HG03045 (cell line): ENCODE measurements at regions not wholly inside any gene's neighbourhood (a gene's known extent, or its start where the extent isn't known, plus 50 kb on each side); places are given as distances from the start of the nearest gene placed in this dataset.

Source experiments
- ATAC-seq: cut with Tn5 transposase; IDR thresholded peaks from one replicate; pipeline ENCODE4 v1.9.1; 2021; ENCODE audit warnings: mild to moderate bottlenecking, moderate library complexity; ENCODE audit not compliant: unreplicated experiment

GRCh38 chr15:98441599-98441998, 206.7 kb upstream of the IGF1R start:
- no peak for ATAC-seq

- ATAC-seq: peak; percentile 61
These were observed 205.9 kb upstream of the IGF1R start for GRCh38 chr15:98442379-98442833.

DNA sequence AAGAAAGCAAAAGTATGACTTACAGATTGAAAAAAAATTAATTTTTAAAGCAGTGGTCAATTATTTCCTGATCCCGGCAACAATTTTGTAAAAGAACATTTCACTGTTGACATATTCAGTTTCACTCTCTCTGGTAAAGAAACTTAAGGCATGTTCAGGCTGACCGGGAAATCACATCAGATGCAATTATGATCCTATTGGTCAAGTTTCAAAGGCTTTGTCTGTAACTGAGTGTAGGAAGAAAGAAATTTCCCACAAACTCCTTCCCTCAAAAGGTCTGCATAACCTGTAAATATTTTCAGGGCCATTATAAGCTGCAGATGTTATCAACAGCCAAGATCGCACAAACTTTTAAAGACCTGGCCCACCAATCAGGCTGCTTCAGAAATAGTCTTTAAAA, 205.4 kb upstream of the IGF1R start:
- no peak for ATAC-seq

DNA sequence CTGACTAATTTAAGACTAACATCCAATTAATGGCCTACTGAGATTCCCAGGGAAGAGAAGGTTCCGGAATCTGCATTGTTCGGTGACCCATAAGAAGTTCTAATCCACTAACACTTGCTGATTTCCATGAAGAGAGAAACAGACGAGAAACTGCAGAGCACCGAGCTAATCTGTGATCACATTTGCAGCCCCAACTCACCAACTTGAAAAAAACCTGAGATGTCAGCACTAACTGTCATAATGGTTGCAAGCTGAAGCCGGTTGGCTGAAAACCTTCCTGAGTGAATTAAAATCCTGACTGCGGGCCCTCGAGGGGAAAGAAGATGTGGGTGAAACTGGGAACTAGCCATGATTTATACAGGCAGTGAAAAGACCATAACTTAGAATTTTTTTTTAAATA, 204.8 kb upstream of the IGF1R start:
- ATAC-seq: no peak

GRCh38 chr15:98444138-98444537, 204.2 kb upstream of the IGF1R start:
- ATAC-seq: no peak

DNA sequence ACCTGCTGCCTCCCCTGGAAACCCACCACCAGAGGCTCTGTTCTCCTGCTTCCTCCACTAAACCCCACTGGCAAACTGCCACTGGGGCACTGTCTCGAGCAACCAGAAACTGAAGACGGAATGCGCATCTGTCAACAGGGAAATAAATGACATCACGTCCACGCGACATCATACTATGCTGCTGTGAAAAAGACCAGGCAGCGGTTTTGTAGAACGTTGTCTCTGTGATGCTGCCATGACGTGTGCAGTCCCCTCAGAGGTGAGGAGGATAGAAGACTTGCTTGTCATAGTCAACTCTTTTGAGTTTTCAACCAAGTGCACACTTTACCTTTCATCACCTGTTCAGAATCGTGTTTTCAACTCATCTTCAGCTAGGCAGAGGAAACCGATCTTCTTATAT, 203.0 kb upstream of the IGF1R start:
- ATAC-seq: no peak

DNA sequence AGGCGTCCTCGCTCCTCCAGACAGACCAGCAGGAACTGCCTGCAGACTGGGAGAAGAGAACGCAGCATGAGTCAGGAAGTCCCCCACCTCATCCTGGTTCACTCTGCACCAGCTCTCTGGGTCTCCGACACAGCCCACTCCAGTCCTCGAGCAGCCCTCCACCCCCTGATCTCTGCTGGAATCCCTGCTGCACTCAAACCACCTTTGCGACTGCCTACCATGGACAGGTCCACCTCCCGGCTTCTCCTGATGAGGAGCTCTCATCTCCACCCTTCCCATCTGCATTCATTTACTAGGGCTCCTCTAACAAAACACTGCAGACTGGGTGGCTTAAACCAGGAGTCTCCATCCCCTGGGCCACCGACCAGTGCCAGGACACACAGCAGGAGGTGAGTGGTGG, 202.3 kb upstream of the IGF1R start:
- ATAC-seq: no peak

- no peak for ATAC-seq
These were observed 201.3 kb upstream of the IGF1R start for GRCh38 chr15:98447069-98447468.

DNA sequence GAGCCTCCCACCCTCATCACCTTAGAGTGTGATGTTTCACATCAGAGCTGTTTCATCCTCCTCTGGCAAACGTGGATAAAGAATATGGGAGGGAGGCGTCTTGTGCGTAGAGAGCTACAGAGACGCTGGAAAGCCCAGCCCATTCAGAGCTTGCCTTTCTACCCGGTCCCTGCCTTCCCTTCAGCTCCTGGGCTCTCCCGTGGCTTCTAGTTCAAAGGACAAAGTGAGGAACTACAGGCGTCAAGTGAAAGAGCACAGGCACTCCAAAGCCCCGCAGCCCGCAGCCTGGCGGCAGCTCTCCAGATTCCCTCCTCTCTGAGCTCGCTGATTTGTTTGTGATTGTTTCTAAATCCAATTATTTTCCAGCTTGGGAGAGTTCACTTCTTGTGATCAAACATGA, 197.1 kb upstream of the IGF1R start:
- no peak for ATAC-seq

DNA sequence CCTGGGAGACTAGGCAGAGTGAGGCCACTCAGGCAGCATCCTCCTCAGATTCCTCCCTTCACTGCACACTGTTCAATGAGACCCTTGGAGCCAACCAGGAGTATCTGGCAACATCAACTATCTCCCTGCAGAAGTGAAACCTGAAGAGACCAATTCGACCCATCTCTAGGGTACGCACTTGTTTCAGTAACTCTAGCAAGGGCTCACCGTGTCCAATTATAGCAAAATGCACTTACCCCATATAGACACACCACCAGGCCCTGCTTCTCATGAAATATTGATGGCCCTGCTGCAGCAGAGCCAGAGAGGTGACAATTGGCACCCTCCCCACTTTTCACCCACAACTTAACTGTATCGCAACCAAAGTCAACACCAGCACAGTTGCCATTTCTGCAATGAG, 196.1 kb upstream of the IGF1R start:
- ATAC-seq: no peak

GRCh38 chr15:98455904-98456303, 192.4 kb upstream of the IGF1R start:
- no peak for ATAC-seq

DNA sequence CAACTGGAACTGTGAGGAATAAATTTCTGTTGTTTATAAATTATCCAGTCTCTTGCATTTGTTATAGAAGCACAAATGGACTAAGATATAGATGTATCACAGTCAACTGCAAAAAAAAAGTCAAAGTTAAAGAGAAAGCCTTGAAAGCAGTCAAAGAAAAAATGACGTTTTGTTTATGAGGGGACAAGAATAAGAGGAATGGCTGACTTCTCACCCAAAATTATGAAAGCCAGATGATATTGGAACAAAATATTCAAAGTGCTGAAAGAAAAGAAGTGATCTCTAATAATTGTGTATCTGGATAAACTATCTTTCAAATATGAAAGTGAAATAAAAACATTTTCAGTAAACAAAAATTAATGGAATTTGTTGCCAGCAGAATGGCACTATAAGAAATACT, 171.8 kb upstream of the IGF1R start:
- no peak for ATAC-seq

DNA sequence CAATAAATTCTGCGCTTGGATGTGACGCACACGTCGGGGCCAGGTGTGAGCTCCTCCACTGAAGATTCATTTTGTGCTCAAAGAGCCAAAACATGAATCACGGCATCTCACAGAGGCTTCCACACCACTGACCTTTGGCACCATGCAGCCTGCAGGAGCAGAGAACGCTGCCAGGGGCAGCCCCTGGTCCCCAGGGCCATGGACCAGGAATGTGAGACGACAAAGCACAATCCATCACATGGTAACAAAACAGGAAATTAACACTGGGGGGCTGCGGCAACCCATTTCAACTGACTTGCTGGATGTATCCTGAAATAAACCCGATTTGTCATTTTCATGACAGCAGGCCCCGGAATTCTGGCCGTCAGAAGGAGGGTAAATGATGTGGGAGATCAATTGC, 167.5 kb upstream of the IGF1R start:
- ATAC-seq: no peak

DNA sequence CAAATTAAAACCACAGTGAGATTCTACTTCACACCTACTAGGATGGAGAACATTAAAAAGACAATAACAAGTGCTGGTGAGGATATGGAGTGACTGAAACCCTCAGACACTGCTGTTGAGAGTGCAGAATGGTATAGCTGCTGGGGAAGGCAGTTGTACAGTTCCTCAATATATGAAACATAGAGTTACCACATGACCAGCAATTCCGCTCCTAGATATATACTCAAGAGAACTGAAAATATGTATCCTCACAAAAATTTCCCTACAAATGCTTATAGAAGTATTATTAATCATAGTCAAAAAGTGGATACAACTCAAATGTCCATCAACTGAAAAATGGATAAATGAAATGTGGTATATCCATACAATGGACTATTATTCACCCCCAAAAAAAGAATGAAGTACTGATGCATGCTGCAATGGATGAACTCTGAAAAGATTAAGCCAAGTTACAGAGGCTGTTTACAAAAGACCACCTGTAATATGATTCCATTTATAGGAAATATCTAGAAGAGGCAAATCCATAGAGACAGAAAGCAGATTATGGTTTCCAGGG, 164.7 kb upstream of the IGF1R start:
- no peak for ATAC-seq

GRCh38 chr15:98484914-98485313, 163.4 kb upstream of the IGF1R start:
- no peak for ATAC-seq

DNA sequence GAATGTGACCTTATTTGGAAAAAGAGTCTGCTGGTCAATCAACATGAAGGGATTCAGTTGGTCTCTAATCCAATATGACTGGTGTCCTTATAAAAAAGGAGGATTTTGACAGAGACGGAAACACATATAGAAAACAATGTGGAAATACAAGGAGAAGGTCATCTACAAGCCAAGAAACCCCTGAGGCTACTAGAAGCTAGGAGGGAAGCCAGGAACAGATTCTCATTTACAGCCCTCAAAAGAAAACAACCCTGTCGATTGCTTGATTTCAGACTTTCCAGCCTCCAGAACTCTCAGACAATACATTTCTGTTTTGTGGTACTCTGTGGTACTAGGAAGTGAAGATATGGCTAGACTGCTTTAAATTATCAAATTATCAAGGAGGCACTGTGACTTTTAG, 162.9 kb upstream of the IGF1R start:
- ATAC-seq: no peak

DNA sequence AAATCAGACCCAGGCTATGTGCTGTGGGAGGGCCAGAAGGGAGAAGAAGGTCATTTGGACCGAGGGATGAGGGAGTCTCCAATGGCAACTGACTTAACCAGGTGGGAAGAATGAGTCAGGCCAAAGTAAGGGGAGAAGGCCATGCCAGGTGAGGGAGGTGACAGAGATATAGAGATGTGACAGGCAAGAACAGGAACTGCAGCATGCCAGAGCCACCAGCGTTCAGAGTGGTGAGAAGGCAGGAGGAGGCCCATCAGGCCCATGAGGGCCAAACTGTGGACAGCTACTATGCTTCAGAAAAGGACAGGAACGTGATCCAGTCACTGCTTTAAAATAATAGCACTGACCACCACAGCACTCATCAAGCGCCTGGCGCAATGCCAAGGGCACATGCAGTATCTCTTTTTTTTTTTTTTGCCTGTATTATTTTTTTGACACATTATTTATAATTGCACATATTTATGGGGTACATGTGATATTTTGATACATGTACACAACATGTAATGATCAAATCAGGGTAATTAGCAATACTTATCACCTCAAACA, 154.3 kb upstream of the IGF1R start:
- ATAC-seq: no peak

DNA sequence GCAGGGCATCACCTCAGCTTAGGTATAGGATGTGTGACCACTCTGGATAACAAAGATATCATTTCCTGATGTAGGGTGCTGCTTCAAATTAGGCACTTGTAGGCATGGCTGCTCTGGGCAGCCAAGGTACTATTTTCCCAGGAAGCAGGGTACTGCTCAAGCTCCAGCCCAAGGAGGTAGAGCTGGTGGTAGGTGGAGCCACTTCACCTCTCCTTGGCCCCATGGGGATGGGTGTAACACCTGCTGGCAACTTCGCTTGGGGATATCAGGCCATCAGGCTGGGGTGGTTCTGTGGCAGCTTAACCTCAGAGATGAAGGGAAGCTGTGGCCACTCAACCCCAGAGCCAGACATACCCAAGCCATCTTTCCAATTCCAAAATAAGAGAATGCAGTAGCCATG, 147.1 kb upstream of the IGF1R start:
- no peak for ATAC-seq

DNA sequence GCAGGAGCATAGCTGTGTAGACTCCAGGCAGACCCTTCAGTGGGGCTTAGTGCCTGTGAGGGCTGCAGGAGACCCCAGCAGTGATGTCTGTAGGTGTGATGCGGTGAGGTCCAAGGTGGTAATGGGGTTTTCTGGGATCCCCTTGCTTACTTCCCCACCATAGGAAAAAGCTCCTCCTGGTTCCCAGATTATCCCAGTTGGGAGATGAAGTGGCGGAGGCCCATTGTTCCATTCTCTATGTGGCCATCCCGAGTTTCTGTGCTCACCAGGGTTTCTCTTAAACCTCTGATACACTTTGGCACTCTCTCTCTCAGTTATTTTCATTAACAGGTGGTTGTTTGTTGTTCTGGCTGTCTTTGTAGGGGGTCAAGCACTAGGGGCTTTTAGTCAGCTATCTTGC, 146.7 kb upstream of the IGF1R start:
- ATAC-seq: no peak

DNA sequence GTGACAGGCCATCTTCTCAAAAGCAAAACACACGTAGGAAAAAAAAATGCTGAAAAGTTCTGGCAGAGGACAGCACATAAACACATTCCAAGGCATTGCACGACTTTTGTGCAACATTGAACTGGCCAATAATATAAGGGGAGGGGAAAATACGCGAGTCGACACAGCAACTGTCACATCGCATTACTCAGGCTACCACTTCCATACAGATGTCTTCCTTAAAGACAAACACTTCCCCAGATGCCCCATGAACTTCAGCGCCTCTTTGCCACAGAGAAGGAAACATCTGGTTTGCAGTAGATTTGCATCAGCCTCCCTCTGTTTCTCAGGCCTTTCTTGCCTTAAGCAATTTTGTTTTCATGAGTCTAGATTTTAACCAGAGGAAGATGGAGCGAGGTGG, 144.4 kb upstream of the IGF1R start:
- no peak for ATAC-seq

DNA sequence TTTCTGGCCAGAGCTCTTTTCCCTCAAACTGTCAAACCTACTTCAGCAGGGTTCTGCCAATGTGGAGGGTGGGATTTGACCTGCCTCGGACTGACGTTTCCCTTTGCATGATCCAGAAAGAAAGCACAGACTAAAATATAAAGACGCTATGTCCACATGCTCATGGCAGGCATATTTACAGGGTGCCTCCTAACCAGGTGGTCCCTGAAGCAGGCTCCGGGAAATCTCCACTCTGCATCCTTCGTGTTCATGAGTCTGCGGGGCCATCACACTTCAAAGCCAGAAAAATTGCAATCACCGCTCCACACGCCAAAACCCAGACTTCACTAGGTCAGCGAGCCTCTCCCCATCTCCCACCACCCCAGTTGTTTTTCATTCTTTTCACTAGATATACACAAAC, 143.3 kb upstream of the IGF1R start:
- no peak for ATAC-seq

- no peak for ATAC-seq
These were observed 142.7 kb upstream of the IGF1R start for GRCh38 chr15:98505611-98506031.

- ATAC-seq: no peak
These were observed 142.2 kb upstream of the IGF1R start for GRCh38 chr15:98506172-98506571.
